AML-193 (cell line): ENCODE measurements at regions not wholly inside any gene's neighbourhood (a gene's known extent, or its start where the extent isn't known, plus 50 kb on each side); places are given as distances from the start of the nearest gene placed in this dataset.

Experiments
- DNase-seq, 2 experiments: peaks; one replicate each; lab custom pipeline; 2025; lab: John Stamatoyannopoulos, UW

DNA sequence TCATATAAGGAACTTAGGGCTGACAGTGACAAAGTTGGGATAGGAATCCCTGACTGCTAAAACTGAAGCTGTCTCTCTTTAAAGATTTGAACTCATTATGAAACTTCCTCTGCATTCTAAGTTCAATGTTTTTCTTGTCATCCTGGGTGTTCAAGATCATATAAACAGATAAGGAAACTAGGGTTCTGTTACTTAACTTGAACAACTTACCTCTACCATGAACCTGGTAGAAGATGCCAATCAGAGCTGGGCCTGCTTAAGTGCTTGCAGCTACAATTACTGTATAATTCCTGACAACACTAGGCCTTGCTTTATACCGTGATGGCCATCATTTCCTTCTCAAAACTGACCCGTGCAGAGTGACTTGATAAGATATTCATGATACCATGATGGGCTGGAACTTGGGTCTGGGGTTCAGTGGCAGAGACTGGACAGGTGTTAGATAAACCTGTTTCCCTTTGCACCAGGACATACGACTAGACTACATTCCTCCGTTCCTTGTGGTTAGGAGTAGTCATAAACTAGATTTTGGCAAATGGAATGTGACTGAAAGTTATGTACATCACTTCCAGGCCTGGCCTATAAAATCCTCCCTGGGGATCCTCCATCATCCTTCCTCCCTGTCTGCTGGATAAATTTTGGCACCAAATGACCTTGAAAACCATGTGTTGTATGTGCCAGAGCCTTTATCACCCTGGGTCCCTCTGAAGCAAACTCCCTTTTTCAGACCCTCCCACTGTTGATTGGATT lies 172.2 kb upstream of the PRICKLE1 start:
- DNase-seq: no peak

- no peak for DNase-seq
These were observed 171.5 kb upstream of the PRICKLE1 start for GRCh38 chr12:42761086-42761485.

GRCh38 chr12:42760550-42760949 lies 171.0 kb upstream of the PRICKLE1 start:
- DNase-seq: no peak

DNA sequence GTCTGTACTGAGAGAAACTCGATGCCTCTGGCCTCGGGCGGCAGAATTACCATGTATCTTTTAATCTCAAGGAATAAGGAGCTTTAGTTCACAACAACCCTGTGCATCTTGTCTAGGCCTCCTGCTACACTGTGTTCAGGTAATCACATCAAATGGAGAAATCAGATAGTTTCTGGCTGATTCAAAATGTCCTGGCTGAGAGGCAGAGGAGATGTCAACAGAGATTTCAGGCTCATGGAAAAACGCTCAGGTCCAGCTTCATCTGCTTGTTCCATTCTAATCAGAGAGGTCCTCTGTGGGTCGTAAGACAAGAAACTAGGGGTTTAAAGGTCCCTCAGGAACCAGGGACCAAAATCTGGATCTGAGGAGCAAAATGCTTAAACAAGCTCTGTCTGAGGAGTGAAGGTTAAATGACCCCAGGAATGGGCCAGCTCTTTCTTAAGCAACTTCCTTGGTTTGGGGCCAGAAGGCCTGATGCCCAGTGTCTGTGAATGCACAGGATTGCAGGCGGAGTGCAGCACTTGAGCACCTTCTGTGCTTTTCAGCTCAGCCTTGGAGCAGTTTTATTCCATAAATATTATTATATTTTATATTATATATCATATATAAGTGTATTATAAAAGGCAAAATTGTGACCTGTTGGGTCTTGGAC lies 170.2 kb upstream of the PRICKLE1 start:
- no peak for DNase-seq

DNA sequence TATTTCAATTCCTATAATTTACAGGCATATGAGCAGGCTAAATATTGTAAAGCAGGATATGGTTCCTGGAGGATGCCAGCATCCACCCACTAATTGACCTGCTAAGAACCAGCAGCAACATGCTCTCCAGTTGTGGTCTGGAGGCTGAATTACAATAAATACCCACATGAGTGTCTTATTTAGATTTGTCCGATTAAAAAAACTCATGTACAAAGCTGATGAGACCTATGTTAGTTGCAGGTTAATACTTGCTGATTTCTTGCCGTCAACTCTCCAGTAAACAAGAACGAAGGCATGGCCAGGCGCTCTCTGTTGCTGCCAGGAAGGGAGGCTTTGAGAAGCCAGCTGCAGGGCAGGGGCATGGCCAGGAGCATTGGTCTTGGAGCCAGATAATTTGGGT lies 169.3 kb upstream of the PRICKLE1 start:
- no peak for DNase-seq

DNA sequence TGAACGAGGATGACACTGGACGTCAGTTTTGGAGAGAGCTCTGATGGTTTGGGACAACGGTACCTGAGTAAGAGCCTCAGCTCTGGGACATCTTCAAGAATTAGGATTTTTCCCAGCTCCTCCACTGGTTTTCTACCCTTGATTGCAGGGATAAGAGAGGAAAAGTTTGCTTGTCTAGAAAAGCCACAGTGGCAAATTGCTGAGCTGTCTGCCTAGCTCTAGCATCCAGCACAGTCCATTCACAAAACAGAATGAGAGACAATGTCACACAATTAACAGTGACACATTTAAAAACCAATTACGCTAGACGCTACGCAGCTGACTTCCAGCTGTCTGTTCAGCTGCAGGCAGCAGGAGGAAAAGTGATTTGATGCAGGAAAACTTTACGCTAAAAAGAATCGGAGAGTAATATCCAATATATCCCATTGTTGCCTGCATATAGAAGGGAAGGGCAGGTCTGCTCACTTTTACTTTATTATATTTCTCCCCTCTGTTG lies 168.1 kb upstream of the PRICKLE1 start:
- no peak for DNase-seq

DNA sequence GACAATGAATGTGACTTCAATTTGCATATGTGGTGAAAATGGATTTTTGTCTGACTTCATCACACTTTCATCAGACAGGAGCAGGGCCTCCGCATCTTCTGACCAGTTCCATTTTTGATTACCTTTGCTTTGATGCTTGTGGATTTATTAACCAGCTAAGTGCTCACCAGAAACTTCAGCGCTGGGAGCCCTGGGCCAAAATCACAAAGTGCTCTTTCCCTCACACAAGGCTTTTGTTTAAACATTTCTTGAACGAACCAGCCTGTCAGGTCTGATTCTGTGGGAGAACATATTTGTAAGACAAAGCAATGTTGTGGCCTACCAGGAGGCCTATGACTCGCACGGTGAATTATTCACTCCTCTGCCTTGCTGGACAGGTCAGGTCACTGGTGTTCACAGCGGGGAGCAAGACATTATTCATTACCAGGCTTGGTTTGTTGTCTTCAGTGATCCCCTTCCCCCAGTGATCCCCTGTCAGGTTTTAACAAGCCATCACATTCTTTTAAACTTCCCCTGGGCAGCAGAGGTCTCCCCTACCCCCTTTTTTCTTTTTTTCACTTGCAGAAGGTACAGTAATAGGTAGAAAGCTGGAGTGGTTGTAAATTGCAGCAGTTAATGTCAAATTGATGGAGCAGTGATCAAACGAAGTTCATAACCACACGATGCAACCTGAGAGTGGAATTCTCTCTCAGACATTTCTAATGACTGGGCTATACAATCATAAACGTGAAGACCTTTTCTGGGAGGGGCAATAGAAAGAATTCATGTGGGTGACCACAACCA lies 167.5 kb upstream of the PRICKLE1 start:
- DNase-seq: no peak

DNA sequence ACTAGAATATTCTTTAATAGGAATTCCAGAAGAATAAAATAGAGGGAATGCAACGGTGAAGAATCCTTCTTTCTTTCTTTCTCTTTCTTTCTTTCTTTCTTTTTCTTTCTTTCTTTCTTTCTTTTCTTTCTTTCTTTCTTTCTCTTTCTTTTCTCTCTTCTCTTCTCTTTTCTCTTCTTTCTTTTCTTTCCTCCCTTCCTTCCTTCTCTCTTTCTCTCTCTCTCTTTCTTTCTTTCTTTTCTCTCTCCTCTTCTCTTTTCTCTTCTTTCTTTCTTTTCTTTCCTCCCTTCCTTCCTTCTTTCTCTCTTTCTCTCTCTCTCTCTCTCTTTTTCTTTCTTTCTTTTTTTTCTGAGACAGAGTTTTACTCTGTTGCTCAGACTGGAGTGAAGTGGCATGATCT lies 160.8 kb upstream of the PRICKLE1 start:
- DNase-seq: no peak

DNA sequence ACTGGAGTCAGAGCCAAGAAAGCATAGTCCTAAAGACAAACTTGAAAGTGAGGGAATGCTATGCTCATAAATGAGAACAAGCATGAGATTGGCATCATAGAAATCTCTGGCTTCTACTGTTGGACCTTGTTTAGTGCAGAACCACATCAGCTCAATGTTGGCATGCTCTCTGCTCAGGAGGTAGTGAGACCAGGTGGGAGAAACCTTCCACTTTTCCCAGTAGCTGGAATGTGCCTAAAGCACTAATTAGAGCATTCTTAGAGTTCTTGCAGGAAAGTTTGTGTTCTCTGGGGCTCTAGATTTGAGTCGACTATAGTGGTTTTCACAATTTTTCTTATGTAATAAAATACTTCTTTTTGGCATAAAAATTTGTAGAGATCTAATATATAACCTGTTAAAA lies 159.7 kb upstream of the PRICKLE1 start:
- no peak for DNase-seq

GRCh38 chr12:42744539-42745182 lies 155.1 kb upstream of the PRICKLE1 start:
- DNase-seq: no peak

DNA sequence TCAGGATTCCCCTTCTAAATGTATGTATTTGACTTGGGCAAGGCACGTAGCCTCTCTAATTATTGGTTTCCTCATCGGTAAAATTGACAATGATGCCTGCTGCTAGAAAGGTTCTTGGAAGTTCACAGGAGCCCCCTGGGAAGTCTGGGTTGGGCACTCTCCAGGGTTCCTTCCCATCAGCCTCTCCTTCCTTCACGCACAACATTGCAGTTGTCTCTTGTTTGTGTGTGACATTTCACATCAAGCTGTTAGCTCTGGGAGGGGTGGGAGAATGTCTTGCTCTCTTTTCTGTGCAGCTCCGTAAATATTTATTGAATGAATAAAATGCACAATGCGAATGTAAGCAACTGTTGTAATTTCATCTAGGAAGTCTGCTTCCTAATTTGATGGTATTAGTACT lies 153.2 kb upstream of the PRICKLE1 start:
- no peak for DNase-seq

DNA sequence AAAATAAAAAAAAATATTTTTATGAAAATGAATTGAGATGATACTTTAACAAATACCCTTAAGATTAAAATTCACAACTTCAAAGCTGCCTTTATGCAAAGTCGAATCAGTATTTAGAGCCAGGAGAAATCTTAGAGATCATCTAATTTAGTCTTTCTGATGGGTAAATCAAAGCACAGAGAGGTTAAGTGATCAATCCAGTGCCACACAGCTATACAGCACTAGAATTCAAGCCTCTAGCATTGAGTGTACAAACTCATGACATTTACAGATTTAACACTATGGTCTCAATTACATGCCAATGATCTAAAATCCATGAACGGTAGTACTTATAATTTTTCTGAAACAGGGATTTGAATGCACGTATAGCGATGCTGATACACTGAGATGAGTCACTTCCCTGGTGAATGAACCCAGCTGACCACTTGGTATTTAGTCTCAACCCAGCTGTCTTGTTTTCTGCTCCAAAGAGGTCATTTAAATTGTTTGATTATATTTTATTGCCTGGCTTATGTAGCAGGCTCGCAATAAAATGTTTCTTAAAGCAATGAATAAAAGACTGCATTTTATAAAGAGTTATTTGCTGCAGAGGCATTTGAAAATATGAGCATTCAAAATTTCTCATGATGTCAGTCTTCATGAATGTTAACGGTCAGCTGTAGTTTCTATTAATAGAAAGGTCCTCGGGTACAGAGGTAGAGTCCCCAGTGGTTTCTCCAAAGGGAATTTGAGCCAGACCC lies 152.4 kb upstream of the PRICKLE1 start:
- DNase-seq: no peak

GRCh38 chr12:42741091-42741490 lies 151.5 kb upstream of the PRICKLE1 start:
- no peak for DNase-seq

DNA sequence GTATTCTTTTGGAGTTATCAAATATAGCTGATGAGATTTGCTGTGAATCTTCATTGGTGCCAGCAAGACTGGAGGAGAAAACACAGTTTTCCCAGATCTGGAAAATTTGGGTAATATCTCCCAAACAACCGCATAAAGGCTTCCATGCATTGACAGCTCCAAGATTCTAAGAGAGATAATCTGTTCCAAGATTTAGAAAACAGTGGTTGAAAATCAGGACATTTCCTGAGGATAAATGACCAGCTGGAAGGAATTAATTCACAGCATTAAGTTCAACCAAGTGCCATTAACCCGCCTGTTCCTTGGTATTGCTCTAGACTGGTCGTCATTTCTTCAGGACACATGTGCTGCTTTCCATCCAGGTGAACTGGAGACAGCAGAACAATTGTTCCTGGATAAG lies 147.9 kb upstream of the PRICKLE1 start:
- DNase-seq: no peak

DNA sequence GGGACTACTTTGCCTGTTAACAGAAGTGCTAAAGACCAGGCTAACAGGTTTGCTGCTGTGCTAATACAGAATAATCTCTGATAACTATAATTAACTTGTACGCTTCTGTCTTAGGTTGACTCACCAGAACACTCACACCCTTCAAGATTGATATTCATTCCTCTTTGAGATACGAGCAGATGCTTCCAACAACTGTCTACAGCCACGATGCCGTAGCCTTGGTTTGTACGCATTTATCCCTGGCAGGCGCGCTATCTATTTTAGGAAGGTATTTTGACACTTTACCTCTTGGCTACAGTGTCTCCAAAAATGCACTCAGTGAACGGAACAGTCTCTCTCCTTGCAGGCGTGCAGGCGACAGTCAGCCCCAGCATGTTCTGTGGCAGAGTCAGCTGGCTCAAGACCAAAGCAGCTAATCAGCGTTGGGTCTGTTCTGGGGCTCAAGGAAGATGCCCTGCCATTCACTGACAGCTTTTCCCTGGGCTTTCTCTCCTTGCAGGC lies 146.4 kb upstream of the PRICKLE1 start:
- no peak for DNase-seq

DNA sequence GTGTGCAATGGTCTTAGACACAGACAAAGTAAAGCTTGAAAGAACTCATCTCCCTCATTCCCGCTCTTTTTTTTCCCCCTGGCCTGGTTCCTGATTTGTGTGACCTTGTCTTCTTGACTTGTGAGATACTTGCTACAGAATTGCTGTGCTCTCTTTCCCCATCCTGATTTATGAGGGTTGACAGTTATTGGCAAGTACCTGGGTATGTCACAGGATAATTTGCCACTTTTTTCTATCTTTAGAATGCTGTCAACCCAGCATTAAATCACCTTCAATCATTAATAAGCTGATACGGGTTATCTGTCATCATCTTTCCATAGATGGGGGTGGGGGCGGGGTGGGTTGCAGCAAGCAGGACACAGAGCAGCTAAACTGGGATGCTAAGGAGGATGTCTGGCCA lies 144.4 kb upstream of the PRICKLE1 start:
- no peak for DNase-seq

DNA sequence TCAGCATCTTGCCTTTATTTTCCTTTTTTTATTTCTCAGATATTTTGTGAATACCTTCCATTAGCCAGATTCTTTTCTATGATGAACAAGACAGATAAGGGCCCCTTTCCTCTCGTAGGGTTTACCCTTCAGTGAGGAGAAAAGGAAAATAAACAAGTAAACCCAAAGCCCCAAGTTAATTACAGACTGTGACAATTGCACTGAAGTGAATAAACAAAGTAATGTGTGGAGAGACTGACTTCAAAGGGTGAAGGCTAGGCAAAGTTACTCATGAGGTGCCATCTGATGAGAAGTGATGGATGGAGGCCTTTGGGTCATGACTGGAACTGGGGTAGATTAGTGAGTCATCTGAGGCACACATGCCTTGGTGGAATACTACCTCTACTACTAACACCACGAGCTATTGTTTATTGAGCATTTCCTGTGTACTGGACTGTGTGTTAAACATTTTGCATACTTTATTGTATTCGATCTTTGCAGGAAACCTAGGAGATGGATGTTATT lies 143.4 kb upstream of the PRICKLE1 start:
- no peak for DNase-seq

- no peak for DNase-seq
These were observed 140.7 kb upstream of the PRICKLE1 start for GRCh38 chr12:42730291-42730690.

GRCh38 chr12:42729535-42729900 lies 140.0 kb upstream of the PRICKLE1 start:
- DNase-seq: no peak

DNA sequence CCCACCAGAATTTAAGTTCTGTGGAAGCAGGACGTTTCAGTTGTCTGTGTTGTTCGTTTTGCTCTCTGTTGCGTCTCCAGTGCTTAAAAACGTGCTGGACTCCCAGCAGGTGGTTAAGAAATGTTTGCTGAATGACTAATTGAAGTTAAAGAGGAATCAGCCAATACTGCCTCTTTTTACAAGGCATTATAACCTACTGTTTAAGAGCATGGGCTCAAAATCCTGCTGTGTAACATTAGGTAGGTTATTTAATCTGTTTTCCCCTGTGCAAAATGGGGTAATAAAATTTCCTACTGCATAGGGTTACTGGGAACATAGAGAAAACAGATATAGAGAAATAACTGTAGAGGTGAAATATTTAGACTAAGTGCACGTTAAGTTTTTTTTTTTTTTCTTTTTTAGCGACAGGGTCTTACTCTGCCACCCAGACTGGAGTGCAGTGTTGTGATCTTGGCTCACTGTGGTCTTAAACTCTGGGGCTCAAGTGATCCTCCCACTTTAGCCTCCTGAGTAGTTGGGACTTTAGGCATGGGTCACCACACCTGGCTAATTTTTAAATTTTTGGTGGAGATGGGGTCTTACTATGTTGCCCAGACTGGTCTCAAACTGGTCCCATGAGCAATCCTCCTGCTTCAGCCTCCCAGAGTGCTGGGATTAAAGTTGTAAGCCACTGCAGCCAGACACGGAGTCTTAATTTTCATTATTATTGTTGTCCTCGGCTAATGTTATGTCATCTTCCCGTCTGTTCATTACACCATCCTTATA lies 139.4 kb upstream of the PRICKLE1 start:
- DNase-seq: no peak

- no peak for DNase-seq
These were observed 138.7 kb upstream of the PRICKLE1 start for GRCh38 chr12:42728287-42728686.
